Calu3 (cell line): ENCODE measurements at regions not wholly inside any gene's neighbourhood (a gene's known extent, or its start where the extent isn't known, plus 50 kb on each side); places are given as distances from the start of the nearest gene placed in this dataset.

ENCODE experiments used
- BruUV-seq: library from RNA; stranded (reverse); fragments of 400-500 nt; replicated peaks from 2 replicates; lab custom pipeline; 2021; lab: Mats Ljungman, UMichigan
- CTCF ChIA-PET: fragments of 300-600 bp; sonication (Branson Sonifier 250); formaldehyde crosslinking; loops from one replicate; lab custom pipeline; 2022; ENCODE audit warnings: antibody characterized with exemption; lab: Charles Lee
- DNase-seq: peaks from one replicate; pipeline ENCODE4 v3.0.0; 2022
- H3K27ac Mint-ChIP-seq: one replicate; pipeline ENCODE4 v1.8.0; 2022; ENCODE audit warnings: mixed read lengths; ENCODE audit not compliant: unreplicated experiment
- H3K27me3 Mint-ChIP-seq: one replicate; pipeline ENCODE4 v1.8.0; 2022; ENCODE audit warnings: mixed read lengths; ENCODE audit not compliant: unreplicated experiment
- H3K36me3 Mint-ChIP-seq: one replicate; pipeline ENCODE4 v1.8.0; 2022; ENCODE audit warnings: mild to moderate bottlenecking, moderate library complexity, mixed read lengths; ENCODE audit not compliant: insufficient read depth, unreplicated experiment
- H3K4me1 Mint-ChIP-seq: one replicate; pipeline ENCODE4 v1.8.0; 2022; ENCODE audit warnings: mild to moderate bottlenecking, low read depth, mixed read lengths; ENCODE audit not compliant: unreplicated experiment
- H3K4me3 Mint-ChIP-seq: one replicate; pipeline ENCODE4 v1.8.0; 2022; ENCODE audit warnings: mild to moderate bottlenecking, low read depth, moderate library complexity, mixed read lengths; ENCODE audit not compliant: unreplicated experiment
- H3K9me3 Mint-ChIP-seq: one replicate; pipeline ENCODE4 v1.8.0; 2022; ENCODE audit warnings: low read depth, mixed read lengths; ENCODE audit not compliant: unreplicated experiment
- CTCF ChIP-seq: fragments of 200-600 bp; IDR thresholded peaks from one replicate; pipeline ENCODE4 v1.8.0; 2022; ENCODE audit warnings: antibody characterized with exemption; ENCODE audit not compliant: unreplicated experiment
- intact Hi-C: fragments of 100-400 bp; cut with micrococcal nuclease; formaldehyde crosslinking; loops from one replicate; pipeline ENCODE4 v1.10.0; 2022; ENCODE audit not compliant: unreplicated experiment

- no peak for DNase-seq
- no peak for TF ChIP-seq CTCF
- intact Hi-C loops: no loop called here
- Mint-ChIP-seq H3K9me3 (peaks cover 19% of the 10 kb centered on the region), H3K27ac (no peak overlapping the region), H3K27me3 (no peaks in the 10 kb centered on the region), H3K36me3 (no peaks in the 10 kb centered on the region), H3K4me1 (no peaks in the 10 kb centered on the region), H3K4me3 (no peak overlapping the region)
- BruUV-seq: no TSS peak
- CTCF ChIA-PET: no interaction called here
These were observed 682.3 kb downstream of the TBC1D22A start for GRCh38 chr22:47444746-47445065.

- no peaks in the 10 kb centered on the region for H3K36me3 Mint-ChIP-seq
- intact Hi-C loops: no loop called here
- H3K27ac Mint-ChIP-seq: no peak overlapping the region
- BruUV-seq: no TSS peak
- DNase-seq: no peak
- no peak overlapping the region for H3K4me3 Mint-ChIP-seq
- no peak for TF ChIP-seq CTCF
- CTCF ChIA-PET: no interaction called here
- H3K9me3 Mint-ChIP-seq: peaks cover 19% of the 10 kb centered on the region
- no peaks in the 10 kb centered on the region for H3K4me1 Mint-ChIP-seq
- no peaks in the 10 kb centered on the region for H3K27me3 Mint-ChIP-seq
These were observed 681.6 kb downstream of the TBC1D22A start for GRCh38 chr22:47443836-47444745.

- H3K9me3 Mint-ChIP-seq: peaks cover 19% of the 10 kb centered on the region
- no TSS peak for BruUV-seq
- H3K4me3 Mint-ChIP-seq: no peak overlapping the region
- DNase-seq: no peak
- H3K27ac Mint-ChIP-seq: no peak overlapping the region
- H3K36me3 Mint-ChIP-seq: no peaks in the 10 kb centered on the region
- no peaks in the 10 kb centered on the region for H3K4me1 Mint-ChIP-seq
- TF ChIP-seq CTCF: no peak
- intact Hi-C loops: no loop called here
- CTCF ChIA-PET: no interaction called here
- H3K27me3 Mint-ChIP-seq: no peaks in the 10 kb centered on the region
These were observed 680.4 kb downstream of the TBC1D22A start for GRCh38 chr22:47442821-47443220.

- intact Hi-C loops: no loop called here
- BruUV-seq: no TSS peak
- no peak for TF ChIP-seq CTCF
- H3K27ac Mint-ChIP-seq: no peak overlapping the region
- no peaks in the 10 kb centered on the region for H3K36me3 Mint-ChIP-seq
- H3K4me3 Mint-ChIP-seq: no peak overlapping the region
- no peak for DNase-seq
- CTCF ChIA-PET: no interaction called here
- no peaks in the 10 kb centered on the region for H3K27me3 Mint-ChIP-seq
- H3K9me3 Mint-ChIP-seq: peaks cover 15% of the 10 kb centered on the region
- H3K4me1 Mint-ChIP-seq: no peaks in the 10 kb centered on the region
These were observed 677.3 kb downstream of the TBC1D22A start for GRCh38 chr22:47439643-47440265.
